ENCODE measurements at regions not wholly inside any gene's neighbourhood (a gene's known extent, or its start where the extent isn't known, plus 50 kb on each side); places are given as distances from the start of the nearest gene placed in this dataset.
A peak's percentile ranks its signal among the peaks of the same experiment; 100 is the strongest.
"Not testable (repeated sequence)": the region's sequence is repeated elsewhere in the genome, so short reads cannot be mapped to it uniquely, and the experiment has no call there.

GRCh38 chr7:73175322-73175721 is 89.5 kb upstream of the SPDYE9 start:
- not testable (repeated sequence) for DNase-seq (ENCODE audit: low read depth)

DNA sequence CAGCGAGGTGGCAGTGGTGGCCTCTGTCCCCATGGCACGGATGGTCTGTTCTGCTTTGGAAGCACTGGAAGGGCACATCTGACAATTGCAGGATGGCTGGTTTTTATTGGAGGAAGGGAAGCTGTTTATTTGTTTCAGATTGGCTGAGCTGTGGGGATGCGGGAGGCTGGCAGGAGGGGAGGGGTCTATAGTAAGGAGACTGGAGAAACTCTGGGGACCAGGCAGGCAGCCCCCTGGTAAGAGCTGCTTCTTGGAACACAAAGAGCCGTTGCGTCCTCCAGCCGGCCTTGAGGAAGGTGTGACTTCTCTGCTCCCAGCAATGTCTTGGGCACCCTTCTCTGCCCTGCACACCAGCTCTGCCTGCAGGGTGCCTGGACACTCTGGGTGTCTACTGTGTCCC is 85.1 kb upstream of the SPDYE9 start:
- DNase-seq (ENCODE audit: low read depth), result not testable (repeated sequence)

DNA sequence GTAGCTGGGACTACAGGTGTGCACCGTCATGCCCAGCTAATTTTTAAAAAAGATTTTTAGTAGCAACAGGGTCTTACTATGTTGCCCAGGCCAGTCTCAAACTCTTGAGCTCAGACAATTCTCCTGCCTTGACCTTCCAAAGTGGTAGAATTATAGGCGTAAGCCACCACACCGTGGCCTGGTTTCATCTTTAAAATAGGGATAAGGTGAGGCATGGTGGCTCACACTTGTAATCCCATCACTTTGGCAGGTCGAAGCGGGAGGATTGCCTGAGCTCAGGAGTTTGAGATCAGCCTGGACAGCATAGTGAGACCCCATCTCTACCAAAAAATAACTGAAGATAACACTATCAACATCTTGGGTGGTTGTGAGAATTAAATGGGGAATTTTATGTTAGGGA is 84.6 kb upstream of the SPDYE9 start:
- DNase-seq (ENCODE audit: low read depth), result not testable (repeated sequence)

DNA sequence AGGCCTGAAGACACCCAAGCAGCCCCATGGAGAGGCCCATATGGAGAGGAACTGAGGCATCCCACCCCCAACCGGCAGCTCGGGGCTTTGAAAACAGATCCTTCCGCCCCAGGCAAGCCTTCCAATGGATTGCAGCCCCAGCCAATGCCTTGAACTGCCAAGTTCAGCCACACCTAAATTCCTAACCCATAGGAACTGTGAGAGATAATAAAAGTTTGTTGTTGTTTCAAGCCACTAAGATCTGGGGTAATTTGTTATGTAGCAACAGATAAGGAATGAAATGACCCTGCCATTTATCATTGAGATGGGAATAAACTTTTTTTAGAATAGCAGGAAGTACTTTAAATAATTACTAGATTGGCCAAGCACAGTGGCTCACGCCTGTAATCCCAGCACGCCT is 80.3 kb upstream of the SPDYE9 start:
- not testable (repeated sequence) for DNase-seq (ENCODE audit: low read depth)

- DNase-seq (ENCODE audit: low read depth), result not testable (repeated sequence)
These were observed 76.8 kb upstream of the SPDYE9 start for GRCh38 chr7:73162680-73163079.

DNA sequence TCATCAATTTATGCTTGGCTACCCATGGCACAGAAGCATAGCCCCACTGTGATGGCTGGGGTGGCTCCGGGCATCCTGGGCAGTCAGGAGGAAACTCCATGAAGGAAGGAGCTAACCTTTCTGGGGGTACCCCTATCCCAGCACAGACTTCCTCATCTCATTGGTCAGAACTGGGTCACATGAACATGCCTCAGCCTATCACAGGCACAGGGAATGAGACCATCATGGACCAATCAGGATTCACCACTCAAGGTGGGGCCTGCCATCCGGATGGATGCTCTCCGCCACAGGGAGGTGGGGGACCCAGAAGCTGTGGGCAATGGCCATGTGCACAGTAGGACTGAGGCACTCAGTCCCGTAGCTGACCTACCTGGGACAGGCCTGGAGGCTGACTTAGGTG is 75.9 kb upstream of the SPDYE9 start:
- DNase-seq (ENCODE audit: low read depth), result not testable (repeated sequence)

DNA sequence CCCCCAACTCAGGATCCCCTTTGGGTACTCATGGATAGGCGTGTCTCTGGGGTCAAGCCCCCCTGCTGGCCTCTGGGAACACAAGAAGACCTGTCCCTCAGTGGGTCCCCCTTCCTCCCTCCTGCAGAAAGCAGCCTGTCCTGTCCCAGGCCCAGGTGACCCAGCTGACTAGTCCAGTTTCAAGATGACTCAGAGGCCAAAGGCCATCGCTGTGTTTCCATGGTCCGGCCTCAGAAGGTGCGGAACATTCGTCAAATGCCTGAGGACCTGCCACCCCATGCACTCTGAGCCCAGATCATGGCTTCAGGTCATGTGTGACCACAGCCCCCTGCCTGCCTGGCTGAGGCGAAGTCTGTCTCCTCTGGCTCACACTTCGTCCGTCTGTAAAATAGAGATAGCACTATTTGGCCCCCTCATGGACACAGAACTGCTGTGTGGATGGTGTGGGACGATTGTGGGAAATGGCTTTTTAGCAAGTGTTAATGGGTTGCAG is 71.4 kb upstream of the SPDYE9 start:
- DNase-seq (ENCODE audit: low read depth), result not testable (repeated sequence)

DNA sequence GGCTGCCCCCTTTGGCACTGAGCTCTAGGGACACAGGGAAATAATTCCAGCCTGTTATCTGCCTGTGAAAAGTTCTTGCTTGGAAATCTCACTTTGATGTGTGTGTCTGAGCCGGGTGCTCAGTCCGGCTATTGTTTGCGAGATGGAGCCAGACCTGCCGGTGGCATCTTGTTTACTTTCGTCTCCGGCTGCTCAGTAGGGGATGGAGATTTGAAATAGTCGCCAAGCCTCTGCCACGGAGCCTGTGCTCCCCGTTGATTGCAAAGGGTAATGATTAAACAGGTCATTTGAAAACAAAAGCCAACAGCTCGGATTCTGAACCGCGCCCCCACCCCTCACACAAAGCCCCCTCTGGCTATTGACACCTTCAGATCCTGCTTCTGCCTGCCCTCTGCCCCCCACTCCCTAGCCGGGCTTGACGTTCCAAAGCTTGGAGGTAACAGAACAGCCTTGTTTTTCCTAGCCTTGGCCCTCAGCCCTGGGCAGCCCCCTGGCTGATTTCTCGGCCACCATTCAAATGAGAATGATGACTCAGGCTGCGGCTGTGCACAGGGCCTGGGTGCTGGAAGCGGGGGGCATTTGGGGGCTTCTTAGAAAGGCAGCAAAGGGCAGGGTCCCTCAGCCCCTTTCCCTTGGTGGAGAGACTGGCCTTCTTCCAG is 70.8 kb upstream of the SPDYE9 start:
- not testable (repeated sequence) for DNase-seq (ENCODE audit: low read depth)

- peak; percentile 9 for DNase-seq (ENCODE audit: low read depth)
These were observed 68.8 kb upstream of the SPDYE9 start for GRCh38 chr7:73154586-73155038.

DNA sequence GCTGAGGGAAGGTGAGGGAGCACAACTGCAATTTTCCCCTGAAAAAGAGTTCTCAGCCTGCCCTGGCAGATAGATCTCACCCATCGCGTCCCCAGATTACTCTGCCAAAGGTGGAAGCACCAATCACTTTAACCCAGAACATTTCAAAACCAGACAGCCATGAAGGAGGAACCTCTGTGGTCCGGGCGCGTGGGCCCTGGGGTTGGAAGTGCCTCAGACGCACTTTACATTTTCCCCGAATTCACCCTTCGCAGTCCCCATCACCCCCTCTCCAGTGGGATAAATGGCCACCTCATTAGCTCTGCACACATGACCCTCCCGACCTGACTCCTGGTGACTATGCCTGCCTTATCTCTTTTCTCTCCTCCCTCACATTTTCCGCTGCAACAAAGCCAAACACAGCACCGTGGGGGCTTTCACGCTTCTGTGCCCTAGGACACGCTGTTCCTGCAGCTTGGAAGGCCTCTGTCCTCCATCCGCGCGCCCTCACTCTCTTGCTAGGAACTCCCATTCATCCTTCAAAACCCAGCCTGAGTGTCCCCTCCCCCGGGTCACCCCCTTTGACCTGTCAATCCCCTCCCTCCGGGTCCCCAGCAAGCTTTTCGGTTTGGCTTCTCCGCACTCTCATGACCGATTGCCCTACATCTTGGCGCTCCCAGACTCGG is 68.2 kb upstream of the SPDYE9 start:
- DNase-seq (ENCODE audit: low read depth), result not testable (repeated sequence)

DNA sequence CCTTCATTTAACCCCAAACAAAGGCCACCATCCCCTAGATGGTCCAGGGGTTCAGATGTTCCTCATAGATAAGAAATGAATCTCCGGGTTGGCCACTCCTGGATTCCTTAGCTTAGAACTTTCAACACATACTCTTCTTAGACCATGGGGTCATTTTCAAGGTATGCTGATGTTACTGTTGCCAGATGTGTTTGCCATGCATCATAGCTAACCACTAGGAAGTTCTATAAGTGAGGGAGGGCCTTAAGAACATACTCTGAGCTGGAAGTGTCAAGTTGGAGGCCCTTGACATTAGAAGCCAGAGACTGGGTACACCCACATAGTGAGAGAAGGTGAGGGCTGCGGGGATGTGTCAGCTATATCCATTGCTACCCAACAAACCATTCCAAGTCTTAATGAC is 62.7 kb upstream of the SPDYE9 start:
- not testable (repeated sequence) for DNase-seq (ENCODE audit: low read depth)

DNA sequence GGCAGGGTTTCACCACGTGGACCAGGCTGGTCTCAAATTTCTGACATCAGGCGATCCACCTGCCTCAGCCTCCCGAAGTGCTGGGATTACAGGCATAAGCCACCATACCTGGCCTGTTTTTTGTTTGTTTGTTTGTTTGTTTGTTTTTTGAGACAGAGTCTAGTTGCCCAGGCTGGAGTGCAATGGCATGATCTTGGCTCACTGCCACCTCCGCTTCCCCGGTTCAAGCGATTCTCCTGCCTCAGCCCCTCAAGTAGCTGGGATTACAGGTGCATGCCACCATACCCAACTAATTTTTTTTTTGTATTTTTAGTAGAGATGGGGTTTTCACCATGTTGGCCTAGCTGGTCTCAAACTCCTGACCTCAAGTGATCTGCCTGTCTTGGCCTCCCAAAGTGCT is 61.8 kb upstream of the SPDYE9 start:
- not testable (repeated sequence) for DNase-seq (ENCODE audit: low read depth)

GRCh38 chr7:73143993-73144392 is 58.2 kb upstream of the SPDYE9 start:
- DNase-seq (ENCODE audit: low read depth), result not testable (repeated sequence)

GRCh38 chr7:73137922-73138321 is 52.1 kb upstream of the SPDYE9 start:
- DNase-seq (ENCODE audit: low read depth), result not testable (repeated sequence)

All from forelimb muscle (tissue), 1 donor.